H1 (cell line): ENCODE measurements at regions not wholly inside any gene's neighbourhood (a gene's known extent, or its start where the extent isn't known, plus 50 kb on each side); places are given as distances from the start of the nearest gene placed in this dataset.

Experiments used
- CTCF ChIP-seq, 3 experiments: IDR thresholded peaks; 1 replicate in 2 of 3; 2 replicates in 1 of 3; pipeline versions ENCODE4 v1.5.1 to v1.6.1; 2011; ENCODE audit warnings: low read length in 3 of 3, mild to moderate bottlenecking in 3 of 3, inconsistent platforms in 2 of 3, low read depth in 1 of 3, moderate library complexity in 1 of 3; ENCODE audit not compliant: insufficient read depth in 1 of 3; ENCODE audit errors: control extremely low read depth in 1 of 3
- E2F6 ChIP-seq: IDR thresholded peaks from 2 replicates; pipeline ENCODE4 v1.6.1; 2012; ENCODE audit warnings: inconsistent platforms
- HDAC6 ChIP-seq: IDR thresholded peaks from one replicate; pipeline ENCODE4 v1.7.1; 2012; ENCODE audit warnings: low read depth, mild to moderate bottlenecking, inconsistent platforms, low read length, moderate library complexity
- KDM1A ChIP-seq: fragments of 200-600, 300-600 bp; sonication (generic); IDR thresholded peaks from 2 replicates; pipeline ENCODE4 v1.7.1; 2016; ENCODE audit warnings: mild to moderate bottlenecking, low read length, borderline replicate concordance
- POLR2A ChIP-seq, 2 experiments: IDR thresholded peaks; 1 replicate in 1 of 2; 2 replicates in 1 of 2; pipeline ENCODE4 v1.6.1; 2011; ENCODE audit warnings: low read depth in 2 of 2, low read length in 2 of 2, mild to moderate bottlenecking in 2 of 2; ENCODE audit errors: control extremely low read depth in 1 of 2
- POLR2AphosphoS5 ChIP-seq: IDR thresholded peaks from 2 replicates; pipeline ENCODE4 v1.6.1; 2011; ENCODE audit warnings: low read depth, low read length
- SP1 ChIP-seq: IDR thresholded peaks from 2 replicates; pipeline ENCODE4 v1.6.1; 2011; ENCODE audit warnings: low read depth, low read length
- SUZ12 ChIP-seq: fragments of 200-600 bp; sonication (generic); IDR thresholded peaks from 2 replicates; pipeline ENCODE4 v1.6.1; 2012; ENCODE audit warnings: mild to moderate bottlenecking, inconsistent platforms, low read length, moderate library complexity, mixed read lengths
- TAF7 ChIP-seq: optimal IDR thresholded peaks from 2 replicates; pipeline ENCODE3; 2011; ENCODE audit warnings: low read depth, mild to moderate bottlenecking, inconsistent platforms, low read length, moderate library complexity, borderline replicate concordance
- TBP ChIP-seq: IDR thresholded peaks from 2 replicates; pipeline ENCODE4 v1.6.1; 2011; ENCODE audit warnings: low read depth, low read length, improper control_type of control experiment
- TCF12 ChIP-seq: IDR thresholded peaks from 2 replicates; pipeline ENCODE4 v1.6.1; 2011; ENCODE audit warnings: low read depth, mild to moderate bottlenecking, low read length

DNA sequence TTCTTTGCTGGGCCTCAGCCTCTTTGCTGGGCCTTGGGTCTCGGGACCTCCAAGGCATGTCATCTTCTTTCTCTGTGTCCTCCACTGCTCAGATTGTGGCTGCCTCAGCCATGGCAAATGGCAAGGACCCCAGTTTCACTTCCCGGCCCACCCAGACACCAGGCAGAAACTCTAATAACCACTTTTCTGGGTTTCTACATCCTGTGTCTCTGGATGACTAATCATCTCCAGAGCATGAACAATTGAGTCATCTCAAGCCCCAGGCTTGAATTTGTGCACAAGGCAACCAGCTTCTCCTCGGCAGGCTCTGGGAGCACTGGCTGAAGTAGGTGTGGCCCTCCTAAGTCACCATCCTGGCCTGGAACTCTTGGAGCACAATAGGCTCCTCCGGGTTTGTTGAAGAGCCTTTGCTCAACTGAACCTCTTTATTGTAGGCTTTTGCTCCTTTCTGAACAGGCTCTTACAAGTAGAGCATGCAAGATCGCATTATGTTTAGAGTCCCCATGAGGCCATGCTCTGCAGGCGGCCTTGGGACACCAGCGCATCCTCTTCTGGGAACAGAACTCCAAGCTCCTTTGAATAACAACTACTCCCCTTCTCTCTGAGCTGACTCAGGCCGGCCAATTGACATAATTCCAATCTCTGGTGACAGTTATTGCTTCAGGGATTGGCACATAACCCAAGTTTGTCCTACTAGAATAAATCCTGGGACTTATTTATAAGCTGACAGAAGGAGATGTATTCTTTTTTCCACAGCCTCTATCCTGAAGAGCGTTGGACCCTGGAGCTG, 218.1 kb downstream of the WDR11 start:
- TF ChIP-seq CTCF (IDR thresholded peaks at IDR 0.05; ENCODE audit: control extremely low read depth in 1 of 3, insufficient read depth in 1 of 3, low read depth in 1 of 3, low read length in 3 of 3) (no peak), POLR2AphosphoS5 (no peak), SP1 (no peak), TBP (no peak), TAF7 (no peak), E2F6 (no peak), POLR2A (IDR thresholded peaks at IDR 0.05; ENCODE audit: control extremely low read depth in 1 of 2, low read depth in 2 of 2, low read length in 2 of 2) (no peak), SUZ12 (no peak), KDM1A (no peak), HDAC6 (no peak), TCF12 (no peak)
